ENCODE measurements at regions not wholly inside any gene's neighbourhood (a gene's known extent, or its start where the extent isn't known, plus 50 kb on each side); places are given as distances from the start of the nearest gene placed in this dataset.

DNA sequence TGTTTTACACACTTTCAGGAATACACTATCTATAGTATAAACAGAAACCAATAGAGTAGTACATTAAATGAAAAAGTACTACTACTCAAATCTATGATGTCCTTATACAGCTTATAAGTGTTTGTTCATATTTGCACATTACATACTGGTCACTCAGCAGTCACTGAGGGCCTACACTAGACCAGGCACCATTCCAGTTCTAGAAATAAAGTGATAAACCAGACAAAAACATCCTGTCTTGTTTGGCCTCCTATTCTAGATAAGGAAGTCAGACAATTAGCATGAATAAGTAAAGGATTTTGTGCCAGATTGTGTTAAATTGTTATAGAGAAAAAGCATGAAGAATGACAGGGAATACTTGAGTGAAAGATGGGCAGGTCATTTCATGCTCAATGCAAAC, 219.0 kb downstream of the CRPPA start:
- no peak overlapping the region for H3K27ac ChIP-seq (ENCODE audit: low read depth in 2 of 2, low read length in 2 of 2)
- no peaks in the 10 kb centered on the region for H3K4me1 ChIP-seq (ENCODE audit: control insufficient read depth in 2 of 3, insufficient read depth in 2 of 3, low read depth in 1 of 3, low read length in 3 of 3)
- H3K4me3 ChIP-seq (ENCODE audit: low read length in 3 of 3), result no peak overlapping the region
- no peak for FAIRE-seq
- no peaks in the 10 kb centered on the region for H3K9me3 ChIP-seq (ENCODE audit: control insufficient read depth in 2 of 3, insufficient read depth in 1 of 3, low read length in 3 of 3)
- H3K9ac ChIP-seq (ENCODE audit: low read length in 3 of 3), result no peak overlapping the region
- H3K36me3 ChIP-seq (ENCODE audit: control insufficient read depth in 2 of 3, insufficient read depth in 3 of 3, low read length in 3 of 3), result no peaks in the 10 kb centered on the region
- DNase-seq, result peak in 1 of 5 donors; percentile 24
- TF ChIP-seq CTCF (IDR thresholded peaks at IDR 0.05; ENCODE audit: borderline replicate concordance, extremely low read depth, insufficient read depth), result no peak
- no peaks in the 10 kb centered on the region for H3K27me3 ChIP-seq (ENCODE audit: control insufficient read depth, insufficient read depth, low read length)
- intact Hi-C loops (cut with DNase I), result no loop called here

DNA sequence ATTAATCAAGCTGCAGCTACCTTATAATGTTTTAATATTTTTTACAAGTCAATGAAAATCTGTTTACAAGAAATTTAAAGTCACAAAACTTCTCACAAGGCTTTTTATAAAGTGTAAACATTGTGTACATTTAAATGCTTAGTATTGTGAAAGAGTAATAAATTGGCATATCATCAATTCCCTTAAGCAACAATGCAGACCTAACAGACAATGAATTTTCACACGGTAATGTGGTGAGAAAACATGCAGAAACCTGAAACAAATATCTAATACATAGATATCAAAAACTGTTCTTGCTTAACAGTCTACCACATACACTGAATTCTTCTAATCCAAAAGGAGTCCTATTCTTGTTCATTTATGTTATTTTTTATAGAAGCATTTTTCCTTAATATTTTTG, 220.7 kb downstream of the CRPPA start:
- no peak for FAIRE-seq
- Histone ChIP-seq H3K36me3 (ENCODE audit: control insufficient read depth in 2 of 3, insufficient read depth in 3 of 3, low read length in 3 of 3) (no peaks in the 10 kb centered on the region), H3K9ac (ENCODE audit: low read length in 3 of 3) (no peak overlapping the region), H3K4me1 (ENCODE audit: control insufficient read depth in 2 of 3, insufficient read depth in 2 of 3, low read depth in 1 of 3, low read length in 3 of 3) (no peaks in the 10 kb centered on the region), H3K4me3 (ENCODE audit: low read length in 3 of 3) (no peak overlapping the region), H3K27me3 (ENCODE audit: control insufficient read depth, insufficient read depth, low read length) (no peaks in the 10 kb centered on the region), H3K9me3 (ENCODE audit: control insufficient read depth in 2 of 3, insufficient read depth in 1 of 3, low read length in 3 of 3) (no peaks in the 10 kb centered on the region), H3K27ac (ENCODE audit: low read depth in 2 of 2, low read length in 2 of 2) (no peak overlapping the region)
- intact Hi-C loops (cut with DNase I), result no loop called here
- no peak for TF ChIP-seq CTCF (IDR thresholded peaks at IDR 0.05; ENCODE audit: borderline replicate concordance, extremely low read depth, insufficient read depth)
- DNase-seq, result no peak

- TF ChIP-seq CTCF (IDR thresholded peaks at IDR 0.05; ENCODE audit: borderline replicate concordance, extremely low read depth, insufficient read depth), result no peak
- DNase-seq (no peak), FAIRE-seq (no peak)
- H3K4me1 ChIP-seq (ENCODE audit: control insufficient read depth in 2 of 3, insufficient read depth in 2 of 3, low read depth in 1 of 3, low read length in 3 of 3), result no peaks in the 10 kb centered on the region
- no peak overlapping the region for H3K9ac ChIP-seq (ENCODE audit: low read length in 3 of 3)
- no peaks in the 10 kb centered on the region for H3K9me3 ChIP-seq (ENCODE audit: control insufficient read depth in 2 of 3, insufficient read depth in 1 of 3, low read length in 3 of 3)
- no peaks in the 10 kb centered on the region for H3K27me3 ChIP-seq (ENCODE audit: control insufficient read depth, insufficient read depth, low read length)
- H3K4me3 ChIP-seq (ENCODE audit: low read length in 3 of 3), result no peak overlapping the region
- intact Hi-C loops (cut with DNase I), result no loop called here
- no peak overlapping the region for H3K27ac ChIP-seq (ENCODE audit: low read depth in 2 of 2, low read length in 2 of 2)
- H3K36me3 ChIP-seq (ENCODE audit: control insufficient read depth in 2 of 3, insufficient read depth in 3 of 3, low read length in 3 of 3), result no peaks in the 10 kb centered on the region
Observed at GRCh38 chr7:16193631-16194030, 227.7 kb downstream of the CRPPA start.

GRCh38 chr7:16189026-16189715, 232.2 kb downstream of the CRPPA start:
- Histone ChIP-seq H3K9me3 (ENCODE audit: control insufficient read depth in 2 of 3, insufficient read depth in 1 of 3, low read length in 3 of 3) (no peaks in the 10 kb centered on the region), H3K9ac (ENCODE audit: low read length in 3 of 3) (no peak overlapping the region), H3K4me3 (ENCODE audit: low read length in 3 of 3) (no peak overlapping the region), H3K36me3 (ENCODE audit: control insufficient read depth in 2 of 3, insufficient read depth in 3 of 3, low read length in 3 of 3) (no peaks in the 10 kb centered on the region), H3K4me1 (ENCODE audit: control insufficient read depth in 2 of 3, insufficient read depth in 2 of 3, low read depth in 1 of 3, low read length in 3 of 3) (no peaks in the 10 kb centered on the region), H3K27me3 (ENCODE audit: control insufficient read depth, insufficient read depth, low read length) (no peaks in the 10 kb centered on the region), H3K27ac (ENCODE audit: low read depth in 2 of 2, low read length in 2 of 2) (no peak overlapping the region)
- FAIRE-seq (no peak), DNase-seq (no peak)
- no peak for TF ChIP-seq CTCF (IDR thresholded peaks at IDR 0.05; ENCODE audit: borderline replicate concordance, extremely low read depth, insufficient read depth)
- intact Hi-C loops (cut with DNase I), result no loop called here

Measured in kidney (tissue), 13 donors.